HS-27A (cell line): ENCODE measurements at regions not wholly inside any gene's neighbourhood (a gene's known extent, or its start where the extent isn't known, plus 50 kb on each side); places are given as distances from the start of the nearest gene placed in this dataset.
"Not testable (repeated sequence)": the region's sequence is repeated elsewhere in the genome, so short reads cannot be mapped to it uniquely, and the experiment has no call there.

Experiments
- DNase-seq: peaks from one replicate; pipeline ENCODE4 v3.0.0-alpha.2; 2012; ENCODE audit warnings: low read depth, missing footprints

DNA sequence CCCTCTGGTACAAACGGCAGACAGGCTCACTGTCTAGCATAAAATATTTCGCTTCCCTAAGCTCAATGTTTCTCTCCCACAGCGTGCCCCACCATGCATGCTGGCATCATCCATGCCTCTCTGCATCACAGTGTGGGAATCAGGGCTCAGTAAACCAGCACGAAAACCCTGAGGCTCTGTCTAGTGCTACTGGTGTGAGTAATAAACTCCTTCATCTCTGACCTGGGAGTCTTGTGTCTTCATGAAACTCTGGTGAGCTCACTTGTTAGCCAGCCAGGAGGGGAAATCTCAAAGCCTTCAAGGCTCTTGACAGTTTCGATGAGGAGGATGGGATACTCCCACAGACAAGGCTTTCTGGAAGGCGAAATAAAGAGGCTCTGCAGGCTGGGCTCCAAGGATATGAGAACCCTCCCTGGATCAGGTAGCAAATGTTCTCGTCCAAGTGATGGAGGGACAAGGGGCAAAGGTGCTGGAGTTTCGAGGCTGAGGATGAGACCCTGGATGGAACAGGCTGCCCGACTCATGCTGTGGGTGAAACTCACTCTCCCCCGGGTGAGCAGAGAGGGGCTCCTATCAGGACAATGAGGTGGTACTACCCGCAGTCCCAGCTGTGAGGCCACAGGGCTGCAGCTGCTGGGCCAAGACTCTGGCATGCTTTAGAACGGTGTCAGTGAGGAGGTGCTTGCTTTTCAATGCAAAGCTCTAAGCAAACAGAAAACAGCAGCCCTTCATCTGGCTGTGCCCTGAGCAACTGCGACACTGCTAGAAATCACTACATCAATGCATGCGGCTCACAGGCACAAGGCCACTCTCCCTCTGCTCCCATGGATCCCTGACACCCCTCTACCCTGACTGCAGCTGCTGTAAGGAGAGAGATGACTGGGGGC is 69.3 kb downstream of the SHANK2 start:
- DNase-seq, result no peak

DNA sequence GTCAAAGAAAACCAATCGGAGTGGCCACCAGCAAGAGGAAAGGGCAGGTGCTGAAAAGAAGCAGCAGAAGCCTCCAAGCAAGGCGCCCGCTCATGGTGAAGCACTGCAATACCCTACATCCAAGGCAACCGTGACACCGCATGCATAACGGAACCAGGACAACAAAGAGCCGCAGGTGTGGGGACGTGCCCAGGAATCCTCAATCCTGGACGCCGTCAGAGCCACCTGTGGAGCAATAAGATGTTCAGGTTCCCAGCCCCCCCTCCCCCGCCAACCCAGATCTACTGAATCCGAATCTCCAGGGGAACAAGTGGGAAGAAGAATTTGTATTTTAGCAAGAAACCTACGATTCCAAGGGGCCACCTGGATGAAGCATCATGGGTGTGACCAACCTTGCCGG is 70.8 kb downstream of the SHANK2 start:
- no peak for DNase-seq

DNA sequence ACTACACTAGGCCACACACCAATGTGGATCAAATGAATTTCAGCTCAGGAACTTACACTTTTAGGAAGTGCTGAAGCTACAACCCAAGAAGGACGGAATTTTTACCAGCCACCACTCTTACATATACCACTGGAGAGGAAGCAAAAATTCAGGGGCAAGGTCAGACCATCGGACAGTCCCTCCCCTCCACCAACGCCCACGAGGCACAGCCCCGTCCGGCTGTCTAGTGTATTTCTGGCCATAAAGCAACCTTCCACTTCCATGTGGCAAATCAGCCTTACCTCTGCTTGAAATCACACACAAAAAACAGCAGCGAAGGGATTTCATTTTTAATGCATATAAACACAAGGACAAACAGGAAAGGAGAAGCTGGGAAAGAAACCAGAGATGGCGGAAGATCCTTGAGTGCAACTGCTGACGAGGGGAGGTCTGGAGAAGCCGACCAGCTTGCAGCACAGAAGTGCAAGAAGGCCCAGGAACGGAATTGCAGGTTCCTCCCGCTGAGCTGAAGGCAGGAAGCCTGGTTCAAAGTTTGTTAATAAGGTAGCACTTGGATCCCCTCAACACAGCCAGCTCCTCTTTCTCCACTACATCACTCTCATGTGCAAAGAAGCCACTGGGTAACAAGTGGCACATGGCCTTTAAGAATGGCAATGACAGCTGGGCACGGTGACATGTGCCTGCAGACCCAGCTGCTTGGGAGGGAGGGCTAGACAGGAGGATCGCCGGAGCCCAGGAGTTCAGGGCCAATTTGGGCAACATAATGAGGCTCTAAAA is 71.5 kb downstream of the SHANK2 start:
- no peak for DNase-seq

DNA sequence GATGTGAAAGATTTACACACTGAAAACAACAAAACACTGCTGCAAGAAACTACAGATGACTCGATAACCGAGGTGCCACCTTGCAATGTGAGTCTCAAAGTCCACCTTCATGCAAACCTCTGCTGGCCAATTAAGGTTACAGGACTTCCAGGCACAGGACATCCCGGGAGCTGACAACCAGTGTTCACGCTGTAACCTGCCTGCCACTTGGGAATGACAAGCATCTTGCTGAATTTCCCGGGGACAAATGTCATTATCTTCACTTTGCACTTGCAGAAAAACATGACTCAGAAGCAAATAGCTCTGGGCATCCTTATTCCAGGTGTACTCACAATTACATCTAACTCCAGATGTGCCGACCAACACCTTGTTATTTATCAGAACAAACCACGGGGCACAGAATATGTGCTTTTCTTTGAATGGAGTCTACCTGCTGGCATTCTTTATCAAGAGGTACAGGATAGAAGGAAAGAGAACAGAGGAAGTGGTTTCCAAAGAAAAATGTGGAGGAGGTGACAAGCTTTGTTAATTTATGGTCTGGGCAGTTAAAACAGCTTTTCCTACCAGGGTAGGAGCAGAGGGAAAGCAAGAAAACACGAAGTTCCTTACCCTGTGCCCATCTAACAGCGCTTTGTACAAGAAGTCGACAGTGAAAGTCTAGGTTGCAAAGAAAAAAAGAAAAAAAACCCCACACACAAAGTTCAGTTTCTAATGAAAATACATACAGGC is 72.3 kb downstream of the SHANK2 start:
- no peak for DNase-seq

DNA sequence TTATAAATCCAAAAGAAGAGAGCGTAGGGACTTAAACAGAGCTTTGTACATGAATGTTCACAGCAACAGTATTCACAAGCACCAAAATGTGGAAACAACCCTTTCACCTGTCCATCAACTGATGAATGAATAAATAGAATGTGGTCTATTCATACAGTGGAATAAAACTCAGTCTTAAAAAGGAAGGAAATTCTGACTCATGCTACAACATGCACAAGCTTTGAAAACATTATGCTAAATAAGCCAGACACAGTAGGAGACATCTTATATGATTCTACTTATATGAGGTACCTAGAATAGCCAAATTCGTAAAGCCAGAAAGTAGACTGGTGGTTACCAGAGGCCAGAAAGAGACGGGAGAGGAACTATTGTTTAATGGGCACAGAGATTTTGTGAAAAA is 74.3 kb downstream of the SHANK2 start:
- no peak for DNase-seq

DNA sequence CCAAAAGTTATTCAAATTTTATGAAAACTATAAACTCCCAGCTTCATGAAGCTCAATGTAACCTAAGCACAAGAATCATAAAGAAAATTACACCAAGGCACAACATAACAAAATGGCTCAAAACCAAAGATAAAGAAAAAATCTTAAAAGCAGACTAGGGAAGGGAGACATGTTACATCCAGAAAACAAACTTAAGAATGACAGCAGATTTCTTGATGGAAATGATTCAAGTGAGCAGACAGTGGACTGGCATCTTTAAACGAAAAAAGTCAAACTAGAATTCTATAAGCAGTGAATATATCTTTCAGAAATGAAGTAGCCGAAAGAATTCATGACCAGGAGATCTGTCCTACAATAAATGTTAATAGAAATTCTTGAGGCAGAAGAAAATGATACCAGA is 75.6 kb downstream of the SHANK2 start:
- DNase-seq, result no peak

DNA sequence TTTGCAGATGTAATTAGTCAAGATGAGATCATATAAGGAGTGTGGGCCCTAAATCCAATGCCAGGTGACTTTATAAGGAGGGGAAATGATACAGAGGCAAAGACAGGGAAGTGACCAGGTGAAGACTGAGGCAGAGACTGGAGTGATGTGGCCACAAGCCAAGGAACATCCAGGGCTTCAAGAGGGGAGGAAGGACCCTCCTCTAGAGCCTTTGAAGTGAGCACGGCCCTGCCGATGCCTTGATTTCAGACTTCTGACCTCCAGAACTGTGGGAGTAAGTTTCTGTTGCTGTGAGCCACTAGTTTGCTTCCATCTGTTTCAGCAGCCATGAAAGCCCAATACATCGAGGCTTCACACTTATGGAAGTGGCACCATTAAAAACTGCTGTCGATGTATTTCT is 78.7 kb downstream of the SHANK2 start:
- DNase-seq, result no peak

DNA sequence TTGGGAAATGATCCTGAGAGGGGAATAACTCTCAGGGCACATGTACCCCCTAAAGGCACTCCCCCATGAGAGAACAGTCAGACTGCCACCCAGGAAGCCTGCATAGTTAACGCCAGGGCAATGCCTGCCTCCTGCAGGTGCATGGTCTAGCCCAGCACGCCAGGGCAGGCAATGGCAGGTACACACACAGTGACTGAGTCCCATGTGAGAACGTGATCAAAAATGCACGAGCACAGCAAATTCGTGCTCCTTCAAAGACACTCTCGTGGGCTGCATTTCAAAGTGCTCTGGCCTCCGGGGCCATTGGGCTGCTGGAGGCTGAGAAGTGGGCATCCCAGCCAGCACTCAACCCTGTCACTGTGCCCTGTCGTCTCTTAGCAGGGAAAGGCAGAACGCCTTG is 79.7 kb downstream of the SHANK2 start:
- DNase-seq, result no peak

DNA sequence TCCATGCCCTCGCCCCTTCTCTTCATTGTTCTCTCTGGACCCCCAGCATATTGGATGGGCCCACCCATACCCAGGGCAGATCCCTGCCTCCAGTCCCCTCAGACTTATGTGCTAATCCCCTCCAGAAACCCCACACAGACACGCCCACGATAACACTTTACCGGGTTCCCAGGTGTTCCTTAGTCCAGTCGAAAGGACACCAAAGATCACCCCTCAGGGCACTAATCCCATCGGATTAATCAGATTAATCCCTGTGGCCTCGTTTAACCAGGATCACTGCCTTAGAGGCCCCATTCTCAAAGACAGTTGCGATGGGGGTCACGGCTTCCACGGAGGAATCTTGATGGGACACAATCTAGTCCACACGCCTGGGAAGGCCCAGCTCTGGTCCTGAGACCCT is 80.8 kb downstream of the SHANK2 start:
- DNase-seq, result no peak

DNA sequence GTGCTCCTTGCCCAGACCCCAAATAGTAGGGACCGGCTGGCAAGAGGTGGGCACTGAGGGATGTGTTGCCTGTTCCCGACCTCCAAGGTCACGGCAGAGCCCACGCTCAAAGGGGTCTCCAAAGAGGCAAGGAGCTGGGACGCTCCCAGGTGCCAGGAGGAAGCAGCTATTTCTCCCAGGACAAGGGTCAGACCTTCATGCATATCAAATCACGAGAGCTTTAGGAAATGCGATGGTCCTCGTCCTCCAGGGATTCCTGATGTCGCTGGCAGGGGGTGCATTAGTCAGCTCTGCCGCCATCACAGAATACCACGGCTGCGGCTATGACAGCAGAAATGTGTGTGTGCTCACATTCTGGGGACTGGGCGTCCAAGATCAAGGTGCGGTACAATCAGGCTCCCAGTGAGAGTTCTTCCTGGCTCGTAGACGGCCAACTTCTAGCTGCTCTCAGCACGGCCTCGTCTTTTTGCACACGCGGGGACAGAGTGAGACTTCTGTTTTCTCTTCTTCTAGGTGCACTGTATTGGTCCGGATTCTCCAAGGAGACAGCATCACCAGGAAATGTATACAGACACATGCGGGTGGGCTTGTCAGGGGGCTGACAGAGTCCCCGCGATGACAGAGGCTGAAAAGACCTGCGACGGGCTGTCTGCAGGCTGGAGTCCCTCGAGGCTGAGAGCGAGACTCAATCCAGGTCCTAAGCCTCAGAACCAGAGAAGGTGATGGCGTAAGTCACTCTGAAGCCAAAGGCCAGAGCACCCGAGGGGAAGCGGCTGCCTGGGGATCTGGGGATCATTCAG is 81.6 kb downstream of the SHANK2 start:
- DNase-seq, result no peak

DNA sequence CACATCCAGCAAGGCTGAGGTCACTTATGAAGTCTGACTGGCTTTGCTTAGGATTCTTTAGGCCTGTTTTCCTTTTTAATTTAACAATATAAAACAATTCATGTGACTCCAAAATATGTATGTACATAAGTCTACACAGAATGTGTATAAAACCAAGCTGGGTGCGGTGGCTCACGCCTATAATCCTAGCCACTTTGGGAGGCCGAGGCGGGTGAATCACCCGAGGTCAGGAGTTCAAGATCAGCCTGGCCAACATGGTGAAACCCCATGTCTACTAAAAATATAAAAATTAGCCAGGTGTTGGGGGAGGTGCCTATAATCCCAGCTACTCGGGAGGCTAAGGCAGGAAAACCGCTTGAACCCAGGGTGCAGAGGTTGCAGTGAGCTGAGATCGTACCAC is 83.1 kb downstream of the SHANK2 start:
- DNase-seq, result no peak

DNA sequence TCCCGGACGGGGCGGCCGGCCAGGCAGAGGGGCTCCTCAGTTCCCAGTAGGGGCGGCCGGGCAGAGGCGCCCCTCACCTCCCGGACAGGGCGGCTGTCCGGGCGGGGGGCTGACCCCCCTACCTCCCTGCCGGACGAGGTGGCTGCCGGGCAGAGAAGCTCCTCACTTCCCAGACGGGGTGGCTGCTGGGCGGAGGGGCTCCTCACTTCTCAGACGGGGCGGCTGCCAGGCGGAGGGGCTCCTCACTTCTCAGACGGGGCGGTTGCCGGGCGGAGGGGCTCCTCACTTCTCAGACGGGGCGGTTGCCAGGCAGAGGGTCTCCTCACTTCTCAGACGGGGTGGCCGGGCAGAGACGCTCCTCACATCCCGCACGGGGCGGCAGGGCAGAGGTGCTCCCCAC is 84.6 kb downstream of the SHANK2 start:
- DNase-seq, result not testable (repeated sequence)

DNA sequence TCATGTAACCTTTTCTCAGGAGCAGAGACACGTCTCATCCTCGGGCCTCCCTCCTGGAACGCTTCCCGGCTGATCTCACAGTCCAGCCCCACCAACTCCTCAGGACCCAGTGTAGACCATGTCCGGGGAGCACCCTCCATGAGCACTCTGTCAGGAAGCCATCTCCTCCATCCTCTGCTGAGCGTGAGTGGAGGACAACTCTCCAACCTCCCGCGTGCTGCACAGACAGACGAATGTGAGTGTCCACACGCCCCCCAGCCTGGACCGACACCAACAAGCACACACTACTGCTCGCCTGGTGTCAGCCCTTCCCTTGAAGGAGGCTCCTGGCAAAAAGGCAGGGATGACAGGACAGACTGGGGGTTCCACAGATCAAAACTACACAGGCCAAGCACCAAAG is 86.6 kb downstream of the SHANK2 start:
- DNase-seq, result no peak

DNA sequence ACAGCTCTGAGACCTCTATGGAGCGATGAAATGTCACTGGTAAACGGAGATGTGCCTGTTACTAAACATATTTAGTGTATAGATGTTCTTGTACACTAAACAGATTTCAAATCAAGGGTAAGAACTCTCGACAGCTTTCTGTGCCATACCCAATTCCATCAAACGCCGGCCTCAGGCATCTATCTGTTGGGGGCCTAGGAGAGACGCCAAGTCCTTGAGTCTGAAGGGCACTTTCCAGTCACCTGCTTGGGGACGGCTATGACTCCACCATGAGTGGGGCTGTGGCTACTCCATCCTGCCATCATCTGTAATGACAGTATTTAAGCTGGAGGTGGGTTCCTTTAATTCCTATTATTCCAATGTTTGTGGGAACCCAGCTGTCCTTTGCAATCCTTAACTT is 87.8 kb downstream of the SHANK2 start:
- DNase-seq, result no peak

DNA sequence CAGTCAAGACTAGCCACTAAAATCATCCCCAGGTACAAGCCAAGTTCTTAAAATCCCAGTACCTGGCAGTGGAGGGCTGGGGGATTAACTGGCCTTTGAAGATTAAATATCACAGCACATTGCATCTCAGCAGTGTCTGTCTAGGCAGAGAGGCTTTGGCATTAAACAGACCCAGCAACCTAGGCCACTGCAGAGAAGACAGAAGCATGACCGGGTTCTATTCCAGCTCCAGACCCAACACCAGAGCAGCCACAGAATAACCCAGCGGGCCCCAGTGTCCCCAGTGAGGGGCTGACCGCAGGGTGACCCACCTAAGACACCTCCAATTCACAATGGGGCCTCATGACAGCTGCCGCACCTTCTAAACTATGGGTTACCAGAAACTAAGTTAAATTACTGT is 88.2 kb downstream of the SHANK2 start:
- no peak for DNase-seq

DNA sequence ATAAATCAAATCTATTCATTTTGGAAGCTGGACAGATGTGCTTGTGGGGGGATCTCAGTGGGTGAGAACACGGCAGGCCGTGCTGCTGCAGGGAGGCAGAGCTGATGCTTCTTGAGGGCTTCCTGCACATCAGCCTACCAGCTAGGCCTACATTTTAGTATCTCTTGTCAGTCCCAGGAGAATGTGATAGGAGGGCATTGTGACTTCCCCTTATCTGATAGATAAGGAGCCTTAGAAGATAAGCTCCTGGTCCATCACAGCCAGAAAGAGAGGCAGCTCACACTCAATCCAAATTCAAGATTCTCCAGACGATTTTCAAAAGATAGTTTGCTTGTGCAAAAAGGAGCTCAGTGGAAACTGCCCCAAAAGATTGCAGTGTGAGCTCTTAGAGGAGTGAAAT is 89.0 kb downstream of the SHANK2 start:
- DNase-seq, result no peak

DNA sequence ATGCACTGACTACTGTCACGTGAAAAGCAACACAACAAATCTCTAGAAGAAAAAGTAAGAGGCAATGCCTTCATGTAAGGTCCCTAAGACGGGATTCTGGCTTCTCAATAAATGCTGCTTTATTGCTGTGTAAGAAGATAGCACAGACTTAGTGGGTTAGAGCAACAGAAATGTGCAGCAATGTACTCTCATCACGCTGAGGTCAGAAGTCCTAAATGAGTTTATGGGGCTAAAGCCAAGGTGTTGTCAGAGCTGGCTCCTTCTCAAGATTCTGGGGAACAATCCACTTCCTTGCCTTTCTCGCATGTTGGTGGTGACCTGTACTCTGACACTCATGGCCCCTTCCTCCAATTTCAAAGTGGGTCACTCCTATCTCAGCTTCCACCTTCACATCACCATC is 93.4 kb downstream of the SHANK2 start:
- no peak for DNase-seq

DNA sequence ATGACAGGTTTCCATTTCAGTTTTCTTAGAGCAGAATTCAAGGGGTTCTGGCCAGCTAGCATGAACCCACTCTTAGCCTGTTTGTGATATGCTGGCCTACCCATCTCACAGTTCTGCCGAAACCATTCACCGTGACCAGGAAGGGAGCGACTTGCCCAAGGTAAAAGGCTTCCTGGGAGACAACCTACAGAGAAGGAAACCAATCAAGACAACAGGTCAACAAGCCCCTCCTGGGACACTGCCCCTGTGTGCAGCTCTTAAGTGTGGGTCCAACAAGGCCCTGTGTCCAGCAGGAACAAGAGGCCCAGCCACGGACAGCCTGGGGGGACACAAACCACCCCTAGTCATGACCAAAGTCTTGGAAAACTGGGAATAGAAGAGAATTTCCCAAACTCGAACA is 94.7 kb downstream of the SHANK2 start:
- not testable (repeated sequence) for DNase-seq

DNA sequence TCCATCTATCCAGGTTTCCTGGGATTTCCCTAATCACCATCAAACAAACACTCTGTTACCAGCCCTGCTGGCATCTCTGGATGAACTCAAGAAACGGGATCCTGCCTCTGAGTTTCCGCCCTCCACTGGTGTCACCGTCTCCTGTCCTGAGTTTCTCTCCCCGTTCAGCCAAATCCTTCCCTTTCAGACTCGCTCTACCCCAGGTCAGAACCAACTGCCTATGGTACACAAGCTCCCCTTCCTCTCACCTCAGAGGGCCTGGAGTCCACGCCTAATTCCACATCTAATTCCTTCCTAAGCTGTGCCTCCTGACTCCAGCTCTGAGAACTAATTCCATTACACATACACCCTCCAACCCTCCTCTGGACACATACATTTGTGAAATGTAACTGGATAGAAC is 96.1 kb downstream of the SHANK2 start:
- no peak for DNase-seq

DNA sequence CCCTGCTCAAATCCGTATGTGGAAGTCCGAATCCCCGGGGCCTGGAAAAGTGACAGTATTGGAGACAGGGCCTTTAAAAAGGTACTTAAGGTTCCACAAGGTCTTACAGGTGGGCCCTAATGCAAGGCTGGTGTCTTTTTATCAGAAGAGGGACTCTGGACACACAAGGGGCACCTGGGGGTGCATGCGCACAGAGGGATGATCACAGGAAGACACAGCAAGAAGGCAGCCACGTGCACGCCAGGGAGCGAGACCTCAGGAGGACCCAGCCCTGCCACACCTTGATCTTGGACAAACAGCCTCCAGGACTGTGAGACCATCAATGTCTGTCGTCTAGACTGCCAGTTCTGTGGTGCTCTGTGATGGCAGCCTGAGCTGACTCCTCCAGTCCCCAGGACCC is 96.5 kb downstream of the SHANK2 start:
- DNase-seq, result no peak

DNA sequence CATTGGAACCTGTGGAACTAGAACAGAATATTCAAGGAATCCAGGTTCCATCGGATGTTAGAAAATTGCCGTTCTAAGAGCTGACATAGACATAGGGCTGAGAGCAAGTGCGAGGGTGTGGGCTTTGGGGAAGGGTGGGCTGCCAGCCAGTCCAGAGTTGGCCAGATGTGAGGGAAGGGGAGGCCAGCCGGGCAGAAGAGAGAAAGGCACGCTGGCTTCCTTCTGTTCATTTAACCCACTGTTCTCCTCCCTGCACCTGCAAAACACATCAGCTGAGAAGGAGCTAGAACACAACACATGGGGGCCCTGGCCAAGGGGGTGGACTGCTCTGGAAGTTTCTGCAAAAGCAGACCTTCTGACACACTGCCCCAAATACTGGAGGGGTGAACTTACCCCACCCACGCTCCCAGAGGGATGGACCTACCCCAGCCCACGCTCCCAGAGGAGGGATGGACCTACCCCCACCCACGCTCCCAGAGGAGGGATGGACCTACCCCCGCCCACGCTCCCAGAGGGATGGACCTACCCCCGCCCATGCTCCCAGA is 98.0 kb downstream of the SHANK2 start:
- no peak for DNase-seq

DNA sequence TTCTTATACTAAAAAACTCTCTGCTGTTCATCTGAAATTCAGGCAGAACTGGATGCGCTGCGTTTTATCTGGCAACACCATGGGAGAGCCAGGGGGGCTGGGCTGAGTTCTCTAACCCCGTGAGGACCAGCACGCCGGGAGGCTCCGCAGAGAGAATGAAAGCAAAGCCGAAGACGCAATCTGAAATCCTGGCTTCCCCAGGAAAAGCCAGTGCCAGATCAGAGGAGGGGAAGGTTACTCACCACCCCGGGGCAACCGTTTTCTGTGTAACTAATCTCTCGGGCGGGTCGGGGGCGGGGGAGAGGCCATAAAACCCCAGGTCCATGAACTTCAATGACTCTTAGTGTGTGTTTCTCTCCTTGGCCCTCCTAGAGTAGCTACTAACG is 99.4 kb downstream of the SHANK2 start:
- no peak for DNase-seq
